ENCODE measurements at regions not wholly inside any gene's neighbourhood (a gene's known extent, or its start where the extent isn't known, plus 50 kb on each side); places are given as distances from the start of the nearest gene placed in this dataset.
A peak's percentile ranks its signal among the peaks of the same experiment; 100 is the strongest.

GRCh38 chr2:64325852-64326577, 127.9 kb upstream of the LGALSL start:
- DNase-seq (ENCODE audit: low spot score, unreplicated experiment): no peak
- no peak for TF ChIP-seq CTCF (IDR thresholded peaks at IDR 0.05; ENCODE audit: unreplicated experiment)
- Mint-ChIP-seq H3K9me3 (ENCODE audit: low read depth) (peaks cover under 1% of the 10 kb centered on the region), H3K4me1 (ENCODE audit: low read depth) (peaks cover 12% of the 10 kb centered on the region), H3K27ac (no peak overlapping the region), H3K4me3 (ENCODE audit: low read depth) (no peak overlapping the region), H3K27me3 (peaks cover 13% of the 10 kb centered on the region), H3K36me3 (ENCODE audit: insufficient read depth) (no peaks in the 10 kb centered on the region)

DNA sequence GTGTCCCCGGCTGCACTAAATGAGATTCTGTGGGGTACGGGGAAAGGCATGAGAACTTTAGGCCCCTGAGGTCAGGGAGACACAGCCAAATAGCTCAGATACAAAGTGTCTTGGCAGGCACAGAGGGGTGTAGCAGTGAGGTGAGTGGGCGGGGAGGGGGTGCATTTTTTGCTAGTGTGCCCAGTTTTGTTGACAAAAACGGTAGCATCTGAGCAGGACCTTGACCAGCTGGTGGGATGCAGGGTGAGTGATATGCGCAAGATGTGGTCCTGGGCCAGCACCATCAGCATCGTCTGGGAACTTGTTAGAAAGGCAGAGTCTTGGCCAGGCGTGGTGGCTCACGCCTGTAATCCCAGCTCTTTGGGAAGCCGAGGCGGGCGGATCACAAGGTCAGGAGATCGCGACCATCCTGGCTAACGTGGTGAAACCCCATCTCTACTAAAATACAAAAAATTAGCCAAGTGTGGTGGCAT, 127.3 kb upstream of the LGALSL start:
- Mint-ChIP-seq H3K4me1 (ENCODE audit: low read depth) (peaks cover 17% of the 10 kb centered on the region), H3K27ac (no peak overlapping the region)
- DNase-seq (ENCODE audit: low spot score, unreplicated experiment): no peak

GRCh38 chr2:64327129-64327509, 126.8 kb upstream of the LGALSL start:
- DNase-seq (ENCODE audit: low spot score, unreplicated experiment): no peak
- no peaks in the 10 kb centered on the region for H3K36me3 Mint-ChIP-seq (ENCODE audit: insufficient read depth)
- no peak overlapping the region for H3K4me3 Mint-ChIP-seq (ENCODE audit: low read depth)
- H3K4me1 Mint-ChIP-seq (ENCODE audit: low read depth): peaks cover 20% of the 10 kb centered on the region
- TF ChIP-seq CTCF (IDR thresholded peaks at IDR 0.05; ENCODE audit: unreplicated experiment): no peak
- H3K27ac Mint-ChIP-seq: no peak overlapping the region
- no peaks in the 10 kb centered on the region for H3K9me3 Mint-ChIP-seq (ENCODE audit: low read depth)
- H3K27me3 Mint-ChIP-seq: peaks cover 13% of the 10 kb centered on the region

More for the DNA sequence above, 127.3 kb upstream of the LGALSL start:
- Mint-ChIP-seq H3K36me3 (ENCODE audit: insufficient read depth) (no peaks in the 10 kb centered on the region), H3K4me3 (ENCODE audit: low read depth) (no peak overlapping the region), H3K27me3 (peaks cover 13% of the 10 kb centered on the region), H3K9me3 (ENCODE audit: low read depth) (no peaks in the 10 kb centered on the region)
- no peak for TF ChIP-seq CTCF (IDR thresholded peaks at IDR 0.05; ENCODE audit: unreplicated experiment)

- Mint-ChIP-seq H3K4me3 (ENCODE audit: low read depth) (no peak overlapping the region), H3K9me3 (ENCODE audit: low read depth) (no peaks in the 10 kb centered on the region), H3K36me3 (ENCODE audit: insufficient read depth) (no peaks in the 10 kb centered on the region), H3K27me3 (peaks cover 10% of the 10 kb centered on the region), H3K27ac (no peak overlapping the region), H3K4me1 (ENCODE audit: low read depth) (peaks cover 19% of the 10 kb centered on the region)
- TF ChIP-seq CTCF (IDR thresholded peaks at IDR 0.05; ENCODE audit: unreplicated experiment): peak; percentile 34
- DNase-seq (ENCODE audit: low spot score, unreplicated experiment): no peak
Observed at GRCh38 chr2:64327510-64328414, 126.2 kb upstream of the LGALSL start.

- DNase-seq (ENCODE audit: low spot score, unreplicated experiment): no peak
- TF ChIP-seq CTCF (IDR thresholded peaks at IDR 0.05; ENCODE audit: unreplicated experiment): no peak
- Mint-ChIP-seq H3K27ac (no peak overlapping the region), H3K4me3 (ENCODE audit: low read depth) (no peak overlapping the region), H3K27me3 (peaks cover 10% of the 10 kb centered on the region), H3K9me3 (ENCODE audit: low read depth) (no peaks in the 10 kb centered on the region), H3K4me1 (ENCODE audit: low read depth) (peaks cover 14% of the 10 kb centered on the region), H3K36me3 (ENCODE audit: insufficient read depth) (no peaks in the 10 kb centered on the region)
Observed at GRCh38 chr2:64328415-64328722, 125.6 kb upstream of the LGALSL start.
